ENCODE measurements at regions not wholly inside any gene's neighbourhood (a gene's known extent, or its start where the extent isn't known, plus 50 kb on each side); places are given as distances from the start of the nearest gene placed in this dataset.
"Not testable (repeated sequence)": the region's sequence is repeated elsewhere in the genome, so short reads cannot be mapped to it uniquely, and the experiment has no call there.

- DNase-seq (ENCODE audit: low read depth in 2 of 2): no peak
Observed at GRCh38 chr17:70920416-70920815, 751.1 kb downstream of the KCNJ2 start.

GRCh38 chr17:70922268-70922667, 752.9 kb downstream of the KCNJ2 start:
- DNase-seq (ENCODE audit: low read depth in 2 of 2): no peak

GRCh38 chr17:70924776-70925175, 755.4 kb downstream of the KCNJ2 start:
- DNase-seq (ENCODE audit: low read depth in 2 of 2): no peak

- no peak for DNase-seq (ENCODE audit: low read depth in 2 of 2)
Observed at GRCh38 chr17:70929226-70929625, 759.9 kb downstream of the KCNJ2 start.

- no peak for DNase-seq (ENCODE audit: low read depth in 2 of 2)
Observed at GRCh38 chr17:70934231-70934630, 764.9 kb downstream of the KCNJ2 start.

- no peak for DNase-seq (ENCODE audit: low read depth in 2 of 2)
Observed at GRCh38 chr17:70934835-70935234, 765.5 kb downstream of the KCNJ2 start.

- no peak for DNase-seq (ENCODE audit: low read depth in 2 of 2)
Observed at GRCh38 chr17:70936724-70937123, 767.4 kb downstream of the KCNJ2 start.

GRCh38 chr17:70938336-70938735, 769.0 kb downstream of the KCNJ2 start:
- DNase-seq (ENCODE audit: low read depth in 2 of 2): no peak

- no peak for DNase-seq (ENCODE audit: low read depth in 2 of 2)
Observed at GRCh38 chr17:70945386-70945785, 776.1 kb downstream of the KCNJ2 start.

- DNase-seq (ENCODE audit: low read depth in 2 of 2): no peak
Observed at GRCh38 chr17:70947215-70947614, 777.9 kb downstream of the KCNJ2 start.

- no peak for DNase-seq (ENCODE audit: low read depth in 2 of 2)
Observed at GRCh38 chr17:70947636-70948565, 778.6 kb downstream of the KCNJ2 start.

GRCh38 chr17:70953140-70953539, 783.8 kb downstream of the KCNJ2 start:
- not testable (repeated sequence) for DNase-seq (ENCODE audit: low read depth in 2 of 2)

GRCh38 chr17:70955441-70955840, 786.1 kb downstream of the KCNJ2 start:
- no peak for DNase-seq (ENCODE audit: low read depth in 2 of 2)

- DNase-seq (ENCODE audit: low read depth in 2 of 2): no peak
Observed at GRCh38 chr17:70956726-70957125, 787.4 kb downstream of the KCNJ2 start.

- no peak for DNase-seq (ENCODE audit: low read depth in 2 of 2)
Observed at GRCh38 chr17:70961341-70961740, 792.0 kb downstream of the KCNJ2 start.

GRCh38 chr17:70968302-70968701, 799.0 kb downstream of the KCNJ2 start:
- DNase-seq (ENCODE audit: low read depth in 2 of 2): no peak

- no peak for DNase-seq (ENCODE audit: low read depth in 2 of 2)
Observed at GRCh38 chr17:70969521-70970034, 800.2 kb downstream of the KCNJ2 start.

- DNase-seq (ENCODE audit: low read depth in 2 of 2): no peak
Observed at GRCh38 chr17:70976447-70976846, 807.1 kb downstream of the KCNJ2 start.

- DNase-seq (ENCODE audit: low read depth in 2 of 2): no peak
Observed at GRCh38 chr17:70984873-70985272, 815.5 kb downstream of the KCNJ2 start.

- no peak for DNase-seq (ENCODE audit: low read depth in 2 of 2)
Observed at GRCh38 chr17:70987867-70988340, 818.6 kb downstream of the KCNJ2 start.

- DNase-seq (ENCODE audit: low read depth in 2 of 2): no peak
Observed at GRCh38 chr17:70988622-70989021, 819.3 kb downstream of the KCNJ2 start.

- no peak for DNase-seq (ENCODE audit: low read depth in 2 of 2)
Observed at GRCh38 chr17:70989280-70989679, 819.9 kb downstream of the KCNJ2 start.

GRCh38 chr17:70994194-70994593, 824.9 kb downstream of the KCNJ2 start:
- DNase-seq (ENCODE audit: low read depth in 2 of 2): no peak

Data from stimulated activated CD8-positive, alpha-beta memory T cell treated with anti-CD3 and anti-CD28 coated beads, Interleukin-15, amount 100 ng/mL, for 48 hours (primary cell).